Activated CD8-positive, alpha-beta memory T cell treated with anti-CD3 and anti-CD28 coated beads for 48 hours (primary cell): ENCODE measurements at regions not wholly inside any gene's neighbourhood (a gene's known extent, or its start where the extent isn't known, plus 50 kb on each side); places are given as distances from the start of the nearest gene placed in this dataset.

ENCODE experiments used
- DNase-seq, 3 experiments: peaks; one replicate each; pipeline ENCODE4 v3.0.0-alpha.2; 2020; ENCODE audit warnings: low read depth in 2 of 3, low spot score in 2 of 3

DNA sequence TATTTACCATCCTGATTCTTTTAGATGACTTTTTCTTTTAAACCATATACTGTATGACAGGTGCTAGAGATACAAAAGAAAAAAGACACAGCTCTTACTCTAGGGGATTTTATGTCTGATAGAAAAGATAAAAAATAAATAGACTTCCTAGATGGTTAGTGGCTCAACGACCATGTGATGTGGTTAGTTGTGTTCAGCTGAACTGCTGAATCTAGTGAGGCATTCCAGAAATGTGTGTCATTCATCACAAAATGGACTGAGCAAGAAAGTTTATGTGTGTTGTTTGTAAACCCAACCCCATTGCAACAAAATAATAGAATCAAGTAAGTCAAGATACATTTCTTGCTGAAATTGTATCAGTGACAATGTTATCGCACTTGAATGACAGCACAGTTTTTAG, 205.8 kb upstream of the LYPLAL1 start:
- no peak for DNase-seq

DNA sequence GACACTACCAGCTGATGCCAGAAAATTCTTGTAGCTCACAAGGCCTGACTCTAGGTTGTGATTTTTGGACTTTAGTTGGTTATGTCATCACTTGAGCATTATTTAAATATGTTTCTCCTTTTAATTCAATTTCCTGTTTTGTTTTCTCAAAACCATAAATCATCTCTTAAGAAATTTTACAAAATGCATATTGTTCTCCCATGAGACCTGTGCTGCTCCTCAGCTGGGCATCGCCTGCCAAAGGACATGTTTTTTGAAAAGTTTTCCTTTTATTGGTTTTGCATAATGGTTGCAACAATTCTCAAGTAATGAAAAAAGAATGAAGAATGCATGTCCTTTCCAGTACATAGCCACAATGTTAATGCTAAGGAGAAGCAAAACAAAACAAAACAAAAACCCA, 204.7 kb upstream of the LYPLAL1 start:
- DNase-seq: no peak

DNA sequence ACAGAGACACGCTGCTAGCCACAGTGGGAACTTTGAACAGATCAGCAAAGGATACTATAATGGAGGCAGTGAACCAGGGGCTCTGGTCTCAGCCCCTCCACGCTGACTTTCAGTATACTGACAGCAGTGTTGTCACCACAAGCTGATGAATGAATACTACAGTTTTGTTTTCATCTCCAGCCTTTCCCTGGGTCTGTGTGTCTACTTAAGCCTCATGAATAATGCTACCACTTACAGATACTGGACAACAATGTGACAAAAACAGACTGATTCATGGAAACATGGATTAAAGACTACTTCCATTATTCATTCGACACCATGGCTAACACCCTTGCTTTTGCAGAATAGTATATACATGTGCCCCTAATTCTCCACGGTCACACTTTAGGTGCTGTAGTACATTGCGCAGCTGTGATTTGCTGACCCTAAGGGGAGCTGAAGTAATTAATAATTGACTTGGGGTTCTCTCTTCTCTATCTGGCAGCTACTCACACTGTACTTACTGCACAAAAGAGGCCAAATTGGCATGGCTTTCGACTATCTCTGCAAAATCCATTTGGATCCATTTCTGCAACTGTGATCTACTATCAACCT, 203.2 kb upstream of the LYPLAL1 start:
- no peak for DNase-seq

DNA sequence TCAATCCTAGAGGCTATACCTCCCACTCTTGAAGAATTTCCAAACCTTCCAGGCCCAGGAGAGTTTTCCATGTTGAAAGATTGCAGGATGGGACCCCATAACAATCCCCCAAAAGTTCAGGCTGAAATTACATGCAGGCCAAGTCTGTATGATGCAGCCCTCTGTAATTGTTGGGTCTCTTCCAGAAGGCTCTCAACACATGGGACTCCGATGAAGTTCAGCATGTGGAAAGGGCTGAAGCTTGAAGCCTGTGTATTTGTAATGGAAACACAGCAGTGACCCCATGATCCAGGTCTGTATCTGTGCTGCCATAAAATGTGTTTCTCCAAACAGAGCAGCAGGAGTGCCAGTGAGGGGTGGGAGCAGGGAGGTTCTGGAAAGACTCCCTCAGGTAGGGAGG, 202.5 kb upstream of the LYPLAL1 start:
- no peak for DNase-seq

DNA sequence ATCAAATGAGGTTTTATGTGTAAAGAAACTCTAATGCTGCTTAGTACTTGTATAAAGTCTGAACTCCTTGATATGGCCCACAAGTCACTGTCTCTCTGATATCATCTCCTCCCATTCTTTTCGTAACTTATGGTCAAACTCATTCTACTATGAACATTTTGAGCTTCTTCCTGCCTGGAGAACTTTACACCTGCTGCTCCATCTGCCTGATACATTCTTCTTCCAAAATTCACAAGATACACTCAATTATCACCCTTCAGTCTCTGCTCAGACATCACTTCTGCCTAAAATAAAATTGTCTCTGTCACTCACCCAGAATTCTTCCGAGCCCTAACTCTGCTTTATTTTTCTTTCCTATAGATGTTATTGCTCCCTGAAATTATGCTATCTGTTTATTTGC, 192.8 kb upstream of the LYPLAL1 start:
- DNase-seq: no peak

DNA sequence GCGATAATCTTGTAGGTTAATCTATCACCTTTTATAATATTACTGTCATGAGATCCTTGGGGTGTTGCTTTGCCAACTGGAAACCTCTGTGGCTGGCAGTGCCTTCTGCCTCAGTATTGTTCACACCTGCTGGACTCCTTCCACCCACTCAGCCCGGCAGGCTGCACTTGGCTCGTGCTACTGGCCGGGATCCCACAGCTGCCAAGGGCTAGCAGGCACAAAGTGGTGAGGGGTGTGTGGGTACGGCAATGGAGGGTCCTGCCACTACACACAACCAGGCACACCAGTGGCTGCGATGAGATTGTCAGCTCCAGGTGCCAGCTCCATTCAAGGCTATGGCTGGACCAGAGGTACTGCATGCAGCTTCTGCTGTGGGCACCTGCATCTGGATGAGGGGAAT, 191.2 kb upstream of the LYPLAL1 start:
- no peak for DNase-seq

DNA sequence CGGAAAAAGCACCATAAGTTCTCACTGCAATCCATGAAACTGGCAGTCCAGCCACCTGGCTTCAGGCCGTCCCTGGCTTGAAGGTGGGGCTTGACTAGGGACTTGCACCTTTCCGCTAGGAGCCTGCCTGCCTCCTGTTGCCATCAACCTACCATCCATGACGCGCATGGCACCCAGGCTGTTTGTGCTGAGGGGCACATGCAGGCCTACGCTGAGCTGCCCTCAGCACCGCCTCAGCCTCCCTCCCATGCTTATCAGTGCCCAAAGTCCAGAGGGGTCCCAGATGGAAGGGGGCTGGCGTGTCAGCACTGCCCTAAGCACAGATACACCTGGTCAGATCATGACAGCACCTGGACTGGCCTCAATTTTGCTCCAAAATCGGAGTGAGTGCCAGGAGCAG, 190.2 kb upstream of the LYPLAL1 start:
- no peak for DNase-seq

DNA sequence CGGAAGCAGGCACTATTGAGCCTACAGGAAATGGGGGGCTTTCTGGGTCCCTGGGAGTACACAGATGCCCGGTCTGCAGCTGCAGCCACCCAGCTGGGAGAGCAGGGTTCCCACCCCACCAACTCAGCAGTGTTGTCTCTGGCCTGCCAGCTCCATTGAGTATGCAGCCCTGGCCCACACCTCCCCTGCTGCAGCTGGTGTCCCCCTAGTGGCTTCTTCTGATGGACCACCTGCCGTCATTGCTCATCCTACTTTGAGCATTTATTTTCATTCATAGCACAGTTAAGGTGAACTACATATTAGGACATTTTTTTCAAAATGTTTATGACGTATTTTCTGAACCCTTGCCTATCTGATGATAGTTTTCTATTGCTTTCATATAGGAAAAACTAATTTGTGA, 189.8 kb upstream of the LYPLAL1 start:
- DNase-seq: no peak

DNA sequence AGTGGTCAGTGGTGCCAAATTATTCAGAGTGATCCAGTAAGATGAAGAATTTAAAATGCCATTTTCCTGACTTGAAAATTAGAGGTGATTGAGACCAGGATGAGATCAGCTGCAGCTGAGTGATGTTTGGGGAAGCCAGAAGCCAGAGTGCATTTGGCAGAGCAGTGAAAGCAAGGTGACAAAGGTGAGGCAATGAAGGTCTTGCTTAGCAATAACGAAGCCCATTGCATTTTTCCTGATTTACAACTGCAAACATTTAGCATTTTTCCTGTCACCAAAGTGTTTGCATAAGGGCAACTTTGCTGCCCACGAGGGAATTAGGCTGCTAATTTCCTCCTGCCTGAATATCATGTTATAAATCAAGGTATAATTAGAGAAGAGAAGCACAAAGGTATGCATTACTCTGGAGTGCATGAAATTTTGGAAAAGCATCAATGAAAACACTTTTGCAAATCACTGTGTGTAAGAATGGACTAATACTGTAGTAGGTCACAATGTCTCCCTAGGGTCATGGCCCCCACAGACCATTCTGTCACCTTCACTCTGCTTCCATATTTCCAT, 188.2 kb upstream of the LYPLAL1 start:
- no peak for DNase-seq

DNA sequence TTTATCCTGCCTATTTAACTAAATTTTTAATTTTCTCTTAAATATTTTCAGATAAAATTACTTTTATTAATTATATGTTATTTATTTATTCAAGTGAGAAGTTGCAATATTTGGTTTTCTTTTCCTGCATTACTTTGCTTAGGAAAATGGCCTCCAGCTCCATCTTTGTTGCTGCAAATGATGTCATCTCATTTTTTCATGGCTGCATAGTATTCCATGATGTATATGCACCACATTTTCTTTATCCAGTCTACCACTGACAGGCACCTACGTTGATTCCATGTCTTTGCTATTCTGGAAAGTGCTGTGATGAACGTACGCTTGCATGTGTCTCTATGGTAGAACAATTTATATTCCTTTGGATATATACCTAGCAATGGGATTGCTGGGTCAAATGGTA, 186.9 kb upstream of the LYPLAL1 start:
- no peak for DNase-seq

DNA sequence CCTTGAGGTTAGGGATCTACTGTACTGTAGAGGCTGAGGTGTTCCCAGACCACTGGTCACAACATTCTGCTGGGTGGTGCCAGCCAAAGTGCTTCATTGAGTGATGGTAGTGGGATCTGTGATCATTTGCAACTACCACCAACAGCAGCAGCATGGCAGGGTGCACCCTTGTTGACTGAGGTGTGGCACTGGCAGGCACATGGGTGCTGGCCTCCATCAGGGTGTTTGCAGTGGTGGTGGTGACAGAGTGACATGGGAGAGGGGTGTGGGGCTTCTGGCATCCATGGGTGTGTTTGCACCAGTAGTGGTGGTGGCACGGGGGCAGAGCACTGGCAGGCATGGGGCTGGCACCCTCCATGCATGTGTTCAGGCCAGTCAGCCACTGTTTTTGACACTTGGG, 183.7 kb upstream of the LYPLAL1 start:
- DNase-seq: no peak

DNA sequence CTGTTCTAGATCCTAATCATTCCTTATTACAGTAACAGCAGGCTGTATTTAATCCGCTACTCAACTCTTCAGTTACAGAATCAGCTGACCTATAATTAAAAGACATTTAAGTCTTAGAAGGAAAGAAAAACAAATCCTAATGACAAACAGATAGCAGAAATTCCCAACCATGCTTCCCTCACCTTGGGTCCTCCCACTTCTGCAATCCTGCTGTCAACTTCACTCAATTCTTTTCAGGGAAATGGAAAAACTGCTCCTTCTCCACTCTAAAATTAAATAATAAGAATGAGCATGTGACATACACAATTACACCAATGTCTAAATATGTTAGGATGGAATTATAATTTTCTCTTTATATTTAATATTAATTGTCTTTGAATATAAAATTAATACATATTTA, 182.6 kb upstream of the LYPLAL1 start:
- no peak for DNase-seq

DNA sequence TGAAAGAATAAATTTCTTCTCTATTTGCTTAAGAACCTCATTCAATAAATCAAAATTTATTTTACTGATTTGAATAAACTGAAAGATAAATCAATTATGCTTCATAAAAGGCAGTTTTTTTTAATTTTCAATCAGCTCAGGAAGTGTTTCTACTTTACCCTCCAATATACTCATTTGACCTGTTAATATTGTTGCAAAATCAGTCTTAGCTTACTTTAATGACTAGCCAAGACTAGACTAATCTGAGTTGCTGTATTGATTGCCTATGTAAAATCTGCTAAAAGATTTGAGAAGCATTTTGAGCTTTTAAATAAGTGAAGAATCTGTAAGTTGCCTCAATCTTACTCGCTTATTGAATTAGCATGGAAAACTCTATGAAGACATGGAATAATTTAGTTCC, 179.1 kb upstream of the LYPLAL1 start:
- no peak for DNase-seq

DNA sequence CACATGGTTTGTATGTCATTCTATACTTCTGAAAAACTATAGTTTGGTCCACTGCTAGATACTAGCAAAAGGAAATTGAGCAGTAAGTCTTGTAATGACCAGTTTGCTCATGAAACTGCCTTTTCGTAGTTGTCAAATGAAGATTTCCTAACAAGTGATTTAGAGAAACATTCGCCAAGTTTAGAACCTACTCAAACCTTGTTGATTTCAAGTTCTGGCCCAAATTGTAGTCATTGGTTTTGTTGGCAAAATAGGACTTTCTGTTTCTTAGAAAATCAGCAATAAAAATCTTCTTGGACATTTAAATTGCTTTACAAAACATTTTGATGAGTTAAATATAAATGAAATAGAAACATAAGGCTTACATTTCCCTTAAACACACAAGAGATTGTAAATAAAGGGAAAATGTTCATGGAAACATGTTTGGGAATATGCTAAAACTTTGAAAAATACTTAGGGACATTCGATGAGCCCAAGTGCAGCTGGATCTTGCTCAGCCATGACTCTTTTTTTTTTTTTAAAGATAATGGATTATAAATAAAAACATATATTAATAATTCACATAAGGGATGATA, 178.5 kb upstream of the LYPLAL1 start:
- DNase-seq: no peak

DNA sequence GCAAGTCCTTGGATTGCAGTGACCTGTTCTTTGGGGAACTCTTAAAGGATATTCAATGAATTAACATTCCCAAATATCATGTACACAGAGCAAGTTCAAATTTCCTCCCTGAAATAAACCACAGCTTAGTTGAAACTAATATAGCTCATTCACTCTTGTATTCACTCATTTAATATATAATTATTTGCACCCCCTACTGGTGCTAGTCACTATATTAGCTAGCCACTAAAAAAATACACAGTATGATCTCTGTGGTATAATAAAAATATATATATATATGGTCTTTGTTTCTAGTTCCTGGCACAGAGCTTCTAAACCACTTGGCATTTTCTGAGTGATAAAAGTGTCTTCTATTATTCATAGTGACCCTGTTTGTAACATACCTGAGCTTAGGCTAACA, 177.3 kb upstream of the LYPLAL1 start:
- DNase-seq: no peak

DNA sequence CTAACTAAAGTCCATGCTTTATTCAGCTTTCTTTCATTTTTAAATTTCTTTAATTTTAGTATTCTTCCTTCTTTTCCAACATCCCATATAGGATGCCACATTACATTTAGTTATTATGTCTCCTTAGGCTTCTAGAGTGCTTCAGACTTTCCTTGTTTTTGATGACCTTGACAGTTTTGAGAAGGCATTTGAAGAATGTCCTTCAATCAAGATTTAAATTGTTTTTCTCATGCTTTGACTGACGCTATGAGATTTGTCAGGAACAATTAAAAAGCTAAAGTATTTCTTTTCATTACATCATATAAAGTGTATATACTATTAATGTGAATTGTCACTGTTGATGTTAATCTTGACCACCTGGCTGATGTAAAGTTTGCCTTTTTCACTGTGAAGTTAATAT, 173.7 kb upstream of the LYPLAL1 start:
- no peak for DNase-seq

DNA sequence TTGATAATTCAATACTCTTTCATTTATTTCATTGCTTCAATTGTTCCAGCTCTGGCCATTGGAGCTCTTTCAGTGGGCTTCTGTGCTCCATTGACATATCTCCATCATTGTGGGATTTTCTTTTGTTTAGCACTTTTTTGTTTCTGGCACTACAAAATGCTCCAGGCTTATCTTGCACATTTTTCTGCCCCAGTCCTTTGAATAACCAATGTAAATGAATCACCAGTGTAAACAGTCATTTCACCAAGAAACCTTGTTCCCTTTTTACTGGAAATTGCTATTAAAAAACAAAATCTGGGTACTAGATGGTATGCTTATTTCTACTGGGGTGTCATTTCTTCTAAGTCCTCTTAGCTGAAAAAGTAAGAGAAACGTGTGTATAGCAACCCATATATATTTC, 173.0 kb upstream of the LYPLAL1 start:
- DNase-seq: no peak

DNA sequence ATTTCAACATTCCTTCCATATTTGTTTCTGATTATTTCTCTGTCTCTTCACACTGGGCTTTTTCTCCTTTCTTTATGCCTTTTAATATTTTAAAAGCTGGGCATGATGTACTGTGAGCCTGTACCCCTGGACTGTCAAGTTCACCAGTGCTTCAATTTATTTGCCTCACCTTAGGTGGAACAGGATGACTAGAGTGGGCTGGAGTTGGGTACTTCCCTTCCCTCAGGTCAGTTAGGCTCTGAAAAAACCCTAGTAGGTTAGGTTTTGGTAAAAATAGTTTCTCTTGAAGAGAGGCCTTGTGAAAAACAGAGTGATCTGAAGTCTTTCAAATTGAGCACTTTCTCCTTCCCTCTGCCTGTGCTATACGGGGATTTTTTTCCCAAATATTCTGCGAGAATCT, 163.0 kb upstream of the LYPLAL1 start:
- DNase-seq: no peak

DNA sequence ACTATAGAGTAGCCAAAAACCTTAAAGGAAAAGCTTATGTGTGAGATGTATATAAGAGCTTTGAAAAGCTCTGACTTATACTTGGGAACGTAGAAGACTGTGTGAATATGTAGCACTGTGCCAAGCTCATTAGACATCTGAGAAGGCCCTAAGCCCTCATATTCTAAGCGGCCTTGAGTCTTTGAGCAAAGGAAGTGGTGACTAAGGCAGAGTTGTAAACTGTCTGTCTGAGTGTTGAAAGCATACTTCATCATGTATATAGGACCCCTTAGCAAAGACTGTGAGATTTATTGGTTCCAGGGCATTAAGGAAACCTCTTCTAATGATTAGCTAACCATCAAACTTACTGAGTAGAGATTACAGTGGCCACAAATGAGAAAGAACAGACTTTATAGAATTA, 153.3 kb upstream of the LYPLAL1 start:
- DNase-seq: no peak

DNA sequence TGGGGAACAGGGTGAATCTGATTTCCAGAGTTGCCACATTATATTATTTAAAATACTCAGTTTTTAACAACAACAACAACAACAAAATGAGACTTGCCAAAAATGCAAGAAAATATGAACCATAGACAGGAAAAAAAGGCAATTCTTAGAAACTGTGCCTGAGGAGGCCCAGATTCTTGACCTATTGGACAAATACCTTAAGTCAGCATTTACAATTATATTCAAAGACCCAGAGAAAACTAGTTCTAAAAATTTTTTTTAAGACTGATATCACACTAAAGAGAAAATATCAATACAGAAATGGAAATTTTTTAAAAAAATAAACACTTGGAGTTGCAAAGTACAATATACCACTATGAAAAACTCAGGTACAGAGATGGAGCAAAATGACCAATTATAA, 152.8 kb upstream of the LYPLAL1 start:
- no peak for DNase-seq

DNA sequence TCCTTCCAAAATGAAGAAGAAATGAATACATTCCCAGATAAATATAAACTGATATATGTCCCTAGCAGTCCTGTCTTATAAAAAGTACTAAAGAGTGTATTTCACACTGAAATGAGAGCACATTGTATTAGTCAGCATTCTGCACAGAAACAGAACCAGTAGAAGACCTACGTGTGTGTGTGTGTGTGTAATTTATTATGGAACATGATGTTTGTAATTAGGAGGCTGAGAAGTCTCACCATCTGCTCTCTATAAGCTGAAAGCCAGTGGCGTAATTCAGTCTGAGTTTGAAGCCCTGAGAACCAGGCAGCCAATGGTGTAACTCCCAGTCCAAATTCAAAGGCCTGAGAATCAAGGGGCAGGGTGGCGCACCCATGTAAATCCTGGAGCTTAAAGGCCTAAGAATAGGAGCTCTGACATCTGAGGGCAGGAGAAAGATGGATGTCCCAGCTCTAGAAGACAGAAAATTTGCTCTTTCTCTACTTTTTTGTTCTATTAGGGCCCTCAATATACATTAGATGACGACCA, 146.5 kb upstream of the LYPLAL1 start:
- DNase-seq: no peak

DNA sequence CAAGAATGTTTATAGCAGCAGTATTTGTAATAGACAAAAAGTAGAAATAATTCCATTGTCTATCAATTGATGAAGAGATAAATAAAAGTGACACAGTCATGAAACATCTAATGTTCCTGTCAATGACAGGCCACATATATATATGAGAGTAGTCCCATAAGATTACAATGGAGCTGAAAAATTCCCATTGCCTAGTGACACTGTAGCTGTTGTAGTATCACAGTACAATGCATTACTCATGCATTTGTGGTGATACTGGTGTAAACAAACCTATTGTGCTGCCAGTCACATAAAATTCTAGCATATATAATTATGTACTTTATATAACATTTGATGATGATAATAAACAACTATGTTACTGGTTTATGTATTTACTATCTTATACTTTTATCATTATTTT, 141.9 kb upstream of the LYPLAL1 start:
- no peak for DNase-seq

DNA sequence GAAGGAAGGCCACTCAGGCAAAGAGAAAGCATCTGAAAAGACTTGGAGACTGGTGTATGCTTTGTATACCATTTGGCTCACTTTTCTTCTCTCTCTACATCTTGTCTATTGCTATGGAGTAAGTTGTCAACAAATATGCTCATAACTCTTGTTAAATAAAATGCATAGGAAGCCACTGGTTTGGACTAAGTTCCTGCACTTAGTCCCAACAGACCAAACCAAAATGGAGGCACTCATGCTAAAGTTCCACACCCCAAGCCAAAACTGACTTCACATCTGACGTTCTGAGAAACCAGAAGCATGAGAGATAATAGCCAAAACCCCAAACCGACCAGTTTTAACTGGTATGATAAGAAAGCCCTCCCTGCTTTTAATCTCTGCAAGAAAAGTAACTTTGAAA, 135.3 kb upstream of the LYPLAL1 start:
- no peak for DNase-seq
